HEK293 (cell line): ENCODE measurements at regions not wholly inside any gene's neighbourhood (a gene's known extent, or its start where the extent isn't known, plus 50 kb on each side); places are given as distances from the start of the nearest gene placed in this dataset.

ENCODE experiments used
- CTCF ChIA-PET: fragments of 350-600 bp; formaldehyde crosslinking; extraction: SDS; loops from one replicate; lab custom pipeline; 2021; ENCODE audit warnings: antibody characterized with exemption; lab: Yijun Ruan, JAX
- POLR2A ChIA-PET: fragments of 300-600 bp; formaldehyde crosslinking; extraction: SDS; loops from one replicate; lab custom pipeline; 2020; ENCODE audit warnings: antibody characterized with exemption, inconsistent platforms; lab: Yijun Ruan, JAX
- H3K27ac ChIP-seq: fragments of 200-500 bp; sonication (Bioruptor generic); 2 replicates; pipeline ENCODE4 v1.5.1; 2014; ENCODE audit warnings: low read depth, low read length, control low read depth, inconsistent platforms; ENCODE audit errors: extremely low read depth
- H3K36me3 ChIP-seq, 2 experiments: fragments of 200-500 bp in 1 of 2; sonication (Bioruptor generic) in 1 of 2; 1 replicate in 1 of 2; 2 replicates in 1 of 2; pipeline ENCODE4 v1.5.1; 2014 to 2017; ENCODE audit warnings: inconsistent platforms in 2 of 2, low read length in 2 of 2; ENCODE audit not compliant: control insufficient read depth in 2 of 2, insufficient read depth in 1 of 2
- H3K4me1 ChIP-seq: fragments of 200-500 bp; sonication (Bioruptor generic); 2 replicates; pipeline ENCODE4 v1.5.1; 2014; ENCODE audit warnings: mild to moderate bottlenecking, low read length, inconsistent platforms; ENCODE audit not compliant: control insufficient read depth, insufficient read depth
- H3K4me3 ChIP-seq: 2 replicates; pipeline ENCODE4 v1.5.1; 2011; ENCODE audit warnings: low read depth, mild to moderate bottlenecking, control low read depth, low read length, moderate library complexity
- H3K9me3 ChIP-seq: fragments of 200-500 bp; sonication (Bioruptor generic); 2 replicates; pipeline ENCODE4 v1.5.1; 2014; ENCODE audit warnings: low read depth, low read length, inconsistent platforms; ENCODE audit not compliant: control insufficient read depth, insufficient read depth
- GLIS1 ChIP-seq: fragments of 450-650 bp; formaldehyde crosslinking; IDR thresholded peaks from 2 replicates; pipeline ENCODE4 v1.5.1; 2016; ENCODE audit warnings: missing biosample characterization, missing genetic modification characterization
- HOXC10 ChIP-seq: sonication (generic); formaldehyde crosslinking; IDR thresholded peaks from 2 replicates; pipeline ENCODE4 v1.8.1; 2023; ENCODE audit warnings: mild to moderate bottlenecking, missing genetic modification reagents
- KLF7 ChIP-seq: fragments of 450-650 bp; formaldehyde crosslinking; IDR thresholded peaks from 2 replicates; pipeline ENCODE4 v1.5.1; 2016; ENCODE audit warnings: missing biosample characterization, missing genetic modification characterization, borderline replicate concordance
- PRDM1 ChIP-seq: fragments of 450-650 bp; formaldehyde crosslinking; IDR thresholded peaks from 2 replicates; pipeline ENCODE4; 2016; ENCODE audit warnings: missing biosample characterization, missing genetic modification characterization
- ZBTB49 ChIP-seq: fragments of 450-650 bp; formaldehyde crosslinking; IDR thresholded peaks from 2 replicates; pipeline ENCODE4 v1.5.1; 2016; ENCODE audit warnings: missing biosample characterization, missing genetic modification characterization, low read depth
- ZFP3 ChIP-seq: fragments of 450-650 bp; formaldehyde crosslinking; IDR thresholded peaks from 2 replicates; pipeline ENCODE4 v1.5.1; 2016; ENCODE audit warnings: low read depth, missing biosample characterization, missing genetic modification characterization
- ZNF132 ChIP-seq: fragments of 450-650 bp; formaldehyde crosslinking; IDR thresholded peaks from 2 replicates; pipeline ENCODE4 v1.5.1; 2017; ENCODE audit warnings: missing biosample characterization, missing genetic modification characterization, borderline replicate concordance
- ZNF146 ChIP-seq: fragments of 450-650 bp; formaldehyde crosslinking; IDR thresholded peaks from 2 replicates; pipeline ENCODE4 v1.5.1; 2016; ENCODE audit warnings: missing biosample characterization, missing genetic modification characterization
- ZNF248 ChIP-seq: fragments of 450-650 bp; formaldehyde crosslinking; IDR thresholded peaks from 2 replicates; pipeline ENCODE4 v1.5.1; 2017; ENCODE audit warnings: missing biosample characterization, missing genetic modification characterization
- ZNF341 ChIP-seq: fragments of 450-650 bp; formaldehyde crosslinking; IDR thresholded peaks from 2 replicates; pipeline ENCODE4; 2016; ENCODE audit warnings: low read depth, missing biosample characterization, missing genetic modification characterization
- ZNF398 ChIP-seq: fragments of 450-650 bp; formaldehyde crosslinking; IDR thresholded peaks from 2 replicates; pipeline ENCODE4 v1.5.1; 2017; ENCODE audit warnings: missing biosample characterization, missing genetic modification characterization
- ZNF561 ChIP-seq: fragments of 450-650 bp; IDR thresholded peaks from 2 replicates; pipeline ENCODE4 v1.5.1; 2018; ENCODE audit warnings: missing biosample characterization, missing genetic modification characterization, borderline replicate concordance
- ZNF658 ChIP-seq: fragments of 450-650 bp; formaldehyde crosslinking; IDR thresholded peaks from 2 replicates; pipeline ENCODE4; 2016; ENCODE audit warnings: missing biosample characterization, missing genetic modification characterization
- TF ChIP-seq, protein P1 (sequence below): fragments of 450-650 bp; formaldehyde crosslinking; conservative IDR thresholded peaks from 2 replicates; pipeline ENCODE4 v1.5.1; 2016; ENCODE audit warnings: low read depth, missing biosample characterization, missing genetic modification characterization
- TF ChIP-seq, protein P2 (sequence below): fragments of 450-650 bp; IDR thresholded peaks from 2 replicates; pipeline ENCODE4 v1.5.1; 2018; ENCODE audit warnings: missing biosample characterization, missing genetic modification characterization
- TF ChIP-seq, protein P3 (sequence below): fragments of 450-650 bp; formaldehyde crosslinking; IDR thresholded peaks from 2 replicates; pipeline ENCODE4 v1.5.1; 2017; ENCODE audit warnings: missing biosample characterization, missing genetic modification characterization

DNA sequence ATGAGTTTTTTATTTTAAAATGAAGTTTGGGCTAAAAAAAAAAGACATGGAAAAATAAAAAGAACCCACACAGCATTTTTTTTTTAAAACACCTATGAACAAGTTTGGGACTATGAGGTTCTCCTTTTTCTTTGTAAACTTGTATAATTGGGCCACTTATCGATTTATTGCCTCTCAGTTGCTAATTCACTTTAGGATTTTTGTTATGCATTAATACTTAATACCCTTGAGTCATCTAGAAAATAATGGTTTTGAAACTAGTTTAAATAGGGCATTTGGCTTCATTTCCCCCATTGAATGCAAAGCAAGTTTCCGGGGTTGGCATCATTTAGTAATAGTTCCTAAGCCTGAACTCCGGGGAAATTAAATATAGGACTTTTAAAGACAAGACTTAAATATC lies 312.8 kb upstream of the RGS6 start:
- no peak for TF ChIP-seq GLIS1
- no peak for TF ChIP-seq KLF7 (tag by site-specific recombination)
- no peak for TF ChIP-seq HOXC10 (CRISPR knock-in tag)
- TF ChIP-seq, protein P1, sequence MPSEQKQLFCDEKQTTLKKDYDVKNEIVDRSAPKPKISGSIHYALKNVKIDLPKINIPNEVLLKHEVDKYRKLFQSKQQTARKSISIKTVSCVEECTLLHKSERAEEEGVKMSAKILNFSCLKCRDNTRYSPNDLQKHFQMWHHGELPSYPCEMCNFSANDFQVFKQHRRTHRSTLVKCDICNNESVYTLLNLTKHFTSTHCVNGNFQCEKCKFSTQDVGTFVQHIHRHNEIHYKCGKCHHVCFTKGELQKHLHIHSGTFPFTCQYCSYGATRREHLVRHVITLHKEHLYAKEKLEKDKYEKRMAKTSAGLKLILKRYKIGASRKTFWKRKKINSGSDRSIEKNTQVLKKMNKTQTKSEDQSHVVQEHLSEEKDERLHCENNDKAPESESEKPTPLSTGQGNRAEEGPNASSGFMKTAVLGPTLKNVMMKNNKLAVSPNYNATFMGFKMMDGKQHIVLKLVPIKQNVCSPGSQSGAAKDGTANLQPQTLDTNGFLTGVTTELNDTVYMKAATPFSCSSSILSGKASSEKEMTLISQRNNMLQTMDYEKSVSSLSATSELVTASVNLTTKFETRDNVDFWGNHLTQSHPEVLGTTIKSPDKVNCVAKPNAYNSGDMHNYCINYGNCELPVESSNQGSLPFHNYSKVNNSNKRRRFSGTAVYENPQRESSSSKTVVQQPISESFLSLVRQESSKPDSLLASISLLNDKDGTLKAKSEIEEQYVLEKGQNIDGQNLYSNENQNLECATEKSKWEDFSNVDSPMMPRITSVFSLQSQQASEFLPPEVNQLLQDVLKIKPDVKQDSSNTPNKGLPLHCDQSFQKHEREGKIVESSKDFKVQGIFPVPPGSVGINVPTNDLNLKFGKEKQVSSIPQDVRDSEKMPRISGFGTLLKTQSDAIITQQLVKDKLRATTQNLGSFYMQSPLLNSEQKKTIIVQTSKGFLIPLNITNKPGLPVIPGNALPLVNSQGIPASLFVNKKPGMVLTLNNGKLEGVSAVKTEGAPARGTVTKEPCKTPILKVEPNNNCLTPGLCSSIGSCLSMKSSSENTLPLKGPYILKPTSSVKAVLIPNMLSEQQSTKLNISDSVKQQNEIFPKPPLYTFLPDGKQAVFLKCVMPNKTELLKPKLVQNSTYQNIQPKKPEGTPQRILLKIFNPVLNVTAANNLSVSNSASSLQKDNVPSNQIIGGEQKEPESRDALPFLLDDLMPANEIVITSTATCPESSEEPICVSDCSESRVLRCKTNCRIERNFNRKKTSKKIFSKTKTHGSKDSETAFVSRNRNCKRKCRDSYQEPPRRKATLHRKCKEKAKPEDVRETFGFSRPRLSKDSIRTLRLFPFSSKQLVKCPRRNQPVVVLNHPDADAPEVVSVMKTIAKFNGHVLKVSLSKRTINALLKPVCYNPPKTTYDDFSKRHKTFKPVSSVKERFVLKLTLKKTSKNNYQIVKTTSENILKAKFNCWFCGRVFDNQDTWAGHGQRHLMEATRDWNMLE (tag by site-specific recombination) = no peak
- TF ChIP-seq ZFP3 (tag by site-specific recombination) = no peak
- no peak for TF ChIP-seq PRDM1 (tag by site-specific recombination)
- Histone ChIP-seq H3K36me3 (no peaks in the 10 kb centered on the region; a peak in 1 of 3 replicates), H3K9me3 (no peaks in the 10 kb centered on the region), H3K4me3 (no peak overlapping the region), H3K27ac (no peak overlapping the region), H3K4me1 (peaks cover 7% of the 10 kb centered on the region; the same call in 1 of the 2 replicates)
- POLR2A ChIA-PET = no interaction called here
- CTCF ChIA-PET = no interaction called here

GRCh38 chr14:71620401-71620800 lies 311.8 kb upstream of the RGS6 start:
- Histone ChIP-seq H3K36me3 (no peaks in the 10 kb centered on the region; a peak in 1 of 3 replicates), H3K4me1 (peaks cover 7% of the 10 kb centered on the region; the same call in 1 of the 2 replicates), H3K27ac (no peak overlapping the region), H3K4me3 (no peak overlapping the region), H3K9me3 (no peaks in the 10 kb centered on the region)
- no peak for TF ChIP-seq ZNF341
- no peak for TF ChIP-seq ZNF146 (tag by site-specific recombination)
- TF ChIP-seq, protein P2, sequence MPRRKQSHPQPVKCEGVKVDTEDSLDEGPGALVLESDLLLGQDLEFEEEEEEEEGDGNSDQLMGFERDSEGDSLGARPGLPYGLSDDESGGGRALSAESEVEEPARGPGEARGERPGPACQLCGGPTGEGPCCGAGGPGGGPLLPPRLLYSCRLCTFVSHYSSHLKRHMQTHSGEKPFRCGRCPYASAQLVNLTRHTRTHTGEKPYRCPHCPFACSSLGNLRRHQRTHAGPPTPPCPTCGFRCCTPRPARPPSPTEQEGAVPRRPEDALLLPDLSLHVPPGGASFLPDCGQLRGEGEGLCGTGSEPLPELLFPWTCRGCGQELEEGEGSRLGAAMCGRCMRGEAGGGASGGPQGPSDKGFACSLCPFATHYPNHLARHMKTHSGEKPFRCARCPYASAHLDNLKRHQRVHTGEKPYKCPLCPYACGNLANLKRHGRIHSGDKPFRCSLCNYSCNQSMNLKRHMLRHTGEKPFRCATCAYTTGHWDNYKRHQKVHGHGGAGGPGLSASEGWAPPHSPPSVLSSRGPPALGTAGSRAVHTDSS (tag by site-specific recombination) = no peak
- no peak for TF ChIP-seq ZNF132 (tag by site-specific recombination)
- TF ChIP-seq, protein P3, sequence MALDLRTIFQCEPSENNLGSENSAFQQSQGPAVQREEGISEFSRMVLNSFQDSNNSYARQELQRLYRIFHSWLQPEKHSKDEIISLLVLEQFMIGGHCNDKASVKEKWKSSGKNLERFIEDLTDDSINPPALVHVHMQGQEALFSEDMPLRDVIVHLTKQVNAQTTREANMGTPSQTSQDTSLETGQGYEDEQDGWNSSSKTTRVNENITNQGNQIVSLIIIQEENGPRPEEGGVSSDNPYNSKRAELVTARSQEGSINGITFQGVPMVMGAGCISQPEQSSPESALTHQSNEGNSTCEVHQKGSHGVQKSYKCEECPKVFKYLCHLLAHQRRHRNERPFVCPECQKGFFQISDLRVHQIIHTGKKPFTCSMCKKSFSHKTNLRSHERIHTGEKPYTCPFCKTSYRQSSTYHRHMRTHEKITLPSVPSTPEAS = no peak
- TF ChIP-seq ZBTB49 = no peak
- no peak for TF ChIP-seq ZNF398 (tag by site-specific recombination)
- TF ChIP-seq ZNF658 (tag by site-specific recombination) = no peak
- no peak for TF ChIP-seq ZNF561 (tag by site-specific recombination)
- no peak for TF ChIP-seq ZNF248 (tag by site-specific recombination)
- POLR2A ChIA-PET = no interaction called here
- CTCF ChIA-PET = interaction anchor here (0.5 kb wide), 1 partner anchor 27 kb away, joined by 4 read pairs; no protein-coding TSS in a partner anchor
